ENCODE measurements at regions not wholly inside any gene's neighbourhood (a gene's known extent, or its start where the extent isn't known, plus 50 kb on each side); places are given as distances from the start of the nearest gene placed in this dataset.

GRCh38 chr11:134670247-134670782 lies 258.3 kb upstream of the B3GAT1 start:
- Mint-ChIP-seq H3K36me3 (ENCODE audit: low read depth) (no peaks in the 10 kb centered on the region), H3K4me1 (no peaks in the 10 kb centered on the region), H3K27me3 (peaks cover 44% of the 10 kb centered on the region), H3K27ac (no peak overlapping the region), H3K4me3 (no peak overlapping the region)
- no peaks in the 10 kb centered on the region for H3K9me3 ChIP-seq (ENCODE audit: control insufficient read depth, low read length, poor library complexity, severe bottlenecking)
- ATAC-seq (no peak), DNase-seq (no peak)

DNA sequence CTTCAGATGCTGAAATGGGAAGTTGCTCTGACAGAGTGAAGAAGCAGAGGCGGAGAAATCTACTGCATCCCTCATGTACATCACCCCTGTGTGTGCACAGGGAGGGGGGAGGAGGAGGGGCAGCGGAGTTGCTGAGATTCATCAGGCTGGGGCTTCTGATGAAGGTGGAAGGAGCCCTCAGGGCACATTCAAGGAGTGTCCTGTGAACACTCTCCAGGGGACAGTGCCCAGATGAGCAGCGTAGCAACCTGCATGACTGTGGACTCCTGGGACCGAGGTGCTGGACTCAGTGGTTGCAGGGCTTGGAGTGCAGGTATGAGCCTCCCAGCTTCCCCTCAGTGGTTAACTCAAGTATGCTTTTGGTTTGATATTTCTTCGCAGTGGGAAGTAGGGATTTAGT lies 257.8 kb upstream of the B3GAT1 start:
- no peak overlapping the region for H3K27ac Mint-ChIP-seq
- no peak overlapping the region for H3K4me3 Mint-ChIP-seq
- no peak for DNase-seq
- no peaks in the 10 kb centered on the region for H3K9me3 ChIP-seq (ENCODE audit: control insufficient read depth, low read length, poor library complexity, severe bottlenecking)
- H3K36me3 Mint-ChIP-seq (ENCODE audit: low read depth), result no peaks in the 10 kb centered on the region
- H3K4me1 Mint-ChIP-seq, result no peaks in the 10 kb centered on the region
- ATAC-seq, result no peak
- peaks cover 47% of the 10 kb centered on the region for H3K27me3 Mint-ChIP-seq

GRCh38 chr11:134668796-134669195 lies 256.8 kb upstream of the B3GAT1 start:
- Mint-ChIP-seq H3K36me3 (ENCODE audit: low read depth) (no peaks in the 10 kb centered on the region), H3K27ac (no peak overlapping the region), H3K4me3 (no peak overlapping the region), H3K4me1 (no peaks in the 10 kb centered on the region), H3K27me3 (peaks cover 49% of the 10 kb centered on the region)
- ATAC-seq (no peak), DNase-seq (no peak)
- H3K9me3 ChIP-seq (ENCODE audit: control insufficient read depth, low read length, poor library complexity, severe bottlenecking), result no peaks in the 10 kb centered on the region

- H3K36me3 Mint-ChIP-seq (ENCODE audit: low read depth), result no peaks in the 10 kb centered on the region
- no peaks in the 10 kb centered on the region for H3K4me1 Mint-ChIP-seq
- H3K4me3 Mint-ChIP-seq, result no peak overlapping the region
- DNase-seq (no peak), ATAC-seq (no peak)
- no peak overlapping the region for H3K27ac Mint-ChIP-seq
- H3K27me3 Mint-ChIP-seq, result peaks cover 49% of the 10 kb centered on the region
- H3K9me3 ChIP-seq (ENCODE audit: control insufficient read depth, low read length, poor library complexity, severe bottlenecking), result no peaks in the 10 kb centered on the region
Observed at GRCh38 chr11:134668076-134668475, 256.0 kb upstream of the B3GAT1 start.

GRCh38 chr11:134667505-134667904 lies 255.5 kb upstream of the B3GAT1 start:
- Mint-ChIP-seq H3K4me3 (no peak overlapping the region), H3K4me1 (no peaks in the 10 kb centered on the region), H3K27me3 (peaks cover 49% of the 10 kb centered on the region), H3K27ac (no peak overlapping the region), H3K36me3 (ENCODE audit: low read depth) (no peaks in the 10 kb centered on the region)
- DNase-seq (no peak), ATAC-seq (no peak)
- no peaks in the 10 kb centered on the region for H3K9me3 ChIP-seq (ENCODE audit: control insufficient read depth, low read length, poor library complexity, severe bottlenecking)

GRCh38 chr11:134667175-134667500 lies 255.1 kb upstream of the B3GAT1 start:
- no peak for DNase-seq
- Mint-ChIP-seq H3K27me3 (peaks cover 46% of the 10 kb centered on the region), H3K36me3 (ENCODE audit: low read depth) (no peaks in the 10 kb centered on the region), H3K4me3 (no peak overlapping the region), H3K27ac (no peak overlapping the region), H3K4me1 (no peaks in the 10 kb centered on the region)
- no peaks in the 10 kb centered on the region for H3K9me3 ChIP-seq (ENCODE audit: control insufficient read depth, low read length, poor library complexity, severe bottlenecking)
- ATAC-seq, result no peak

DNA sequence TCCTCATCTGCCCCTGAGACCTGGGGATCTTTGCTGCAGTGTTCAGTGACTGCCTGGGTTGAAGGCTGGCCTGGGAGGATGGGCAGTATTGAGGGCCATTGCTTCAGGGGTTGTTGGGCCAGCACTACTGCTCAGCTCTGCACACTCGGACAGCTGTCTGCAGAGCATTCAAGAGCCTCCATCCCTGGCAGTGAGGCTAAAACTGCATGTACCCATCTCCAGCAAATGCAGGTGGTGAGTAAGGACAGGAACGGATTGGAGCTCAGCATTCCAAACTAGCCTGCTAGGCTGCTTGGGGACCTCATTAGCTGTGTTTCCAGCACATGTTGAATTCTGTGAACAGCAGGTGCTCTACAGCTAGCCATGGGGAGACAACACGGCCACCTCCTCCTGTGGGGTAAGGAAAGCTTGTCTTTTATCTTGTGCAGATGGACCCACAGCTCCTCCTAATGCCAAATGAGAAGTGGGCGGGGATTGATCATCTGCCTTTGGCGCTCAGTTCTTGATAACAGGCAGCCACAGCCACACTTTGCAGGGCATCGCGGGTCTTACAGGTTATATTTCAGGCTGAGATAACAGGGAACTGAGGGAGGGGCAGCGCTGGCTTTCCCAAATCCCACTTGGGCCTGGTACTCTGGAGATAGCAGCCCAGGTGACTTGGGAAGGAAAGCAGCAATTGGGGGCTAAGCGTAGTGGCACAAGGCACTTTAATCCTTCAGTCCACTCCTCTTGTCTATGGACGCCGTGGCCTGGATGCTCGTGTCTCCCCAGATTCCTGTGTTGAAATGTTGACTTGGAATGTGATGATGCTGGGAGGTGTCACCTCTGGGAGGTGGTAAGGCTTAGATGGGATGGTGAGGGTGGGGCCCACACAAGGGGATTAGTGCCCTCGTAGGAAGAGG lies 254.5 kb upstream of the B3GAT1 start:
- no peak for DNase-seq
- ATAC-seq, result no peak
- no peaks in the 10 kb centered on the region for H3K9me3 ChIP-seq (ENCODE audit: control insufficient read depth, low read length, poor library complexity, severe bottlenecking)
- Mint-ChIP-seq H3K27me3 (peaks cover 46% of the 10 kb centered on the region), H3K27ac (no peak overlapping the region), H3K36me3 (ENCODE audit: low read depth) (no peaks in the 10 kb centered on the region), H3K4me3 (no peak overlapping the region), H3K4me1 (no peaks in the 10 kb centered on the region)

GRCh38 chr11:134665571-134666270 lies 253.7 kb upstream of the B3GAT1 start:
- H3K27me3 Mint-ChIP-seq, result peaks cover 44% of the 10 kb centered on the region
- ATAC-seq (no peak), DNase-seq (no peak)
- no peak overlapping the region for H3K27ac Mint-ChIP-seq
- H3K4me3 Mint-ChIP-seq, result no peak overlapping the region
- H3K36me3 Mint-ChIP-seq (ENCODE audit: low read depth), result no peaks in the 10 kb centered on the region
- no peaks in the 10 kb centered on the region for H3K9me3 ChIP-seq (ENCODE audit: control insufficient read depth, low read length, poor library complexity, severe bottlenecking)
- H3K4me1 Mint-ChIP-seq, result no peaks in the 10 kb centered on the region

GRCh38 chr11:134665188-134665535 lies 253.1 kb upstream of the B3GAT1 start:
- Mint-ChIP-seq H3K27me3 (peaks cover 38% of the 10 kb centered on the region), H3K4me3 (no peak overlapping the region)
- DNase-seq, result no peak

DNA sequence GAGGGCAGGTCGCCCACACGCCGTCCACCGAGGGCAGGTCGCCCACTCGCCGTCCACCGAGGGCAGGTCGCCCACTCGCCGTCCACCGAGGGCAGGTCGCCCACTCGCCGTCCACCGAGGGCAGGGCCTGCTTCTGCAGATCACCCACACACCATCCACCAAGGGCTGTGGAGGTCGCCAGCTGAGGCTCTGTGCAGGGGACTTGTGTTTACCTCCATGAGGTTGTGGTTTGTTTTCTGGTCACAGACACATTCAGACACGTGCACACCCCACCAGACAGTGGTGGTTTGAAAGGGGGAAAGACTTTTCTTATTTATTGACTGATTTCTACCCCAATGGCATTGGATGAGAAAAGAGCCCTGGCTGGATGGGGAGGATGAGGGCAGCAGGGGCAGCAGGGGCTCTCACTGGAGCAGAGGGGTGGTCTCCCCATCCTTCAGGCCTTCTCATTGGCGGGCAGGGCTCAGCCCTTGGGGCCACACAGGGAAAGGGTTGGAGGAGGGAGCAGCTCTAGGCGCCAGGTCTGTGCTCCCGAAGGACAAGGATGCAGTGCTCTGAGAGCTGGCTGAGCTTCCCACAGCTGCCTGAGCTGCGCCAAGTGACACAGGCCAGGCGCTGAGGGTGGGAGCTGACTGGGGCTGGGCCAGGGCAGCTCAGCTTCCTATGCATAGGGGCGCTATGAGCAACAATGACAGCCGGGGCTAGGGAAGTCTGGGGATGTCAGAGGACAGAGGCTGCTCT lies 252.6 kb upstream of the B3GAT1 start:
- H3K4me3 Mint-ChIP-seq, result no peak overlapping the region
- peaks cover 36% of the 10 kb centered on the region for H3K27me3 Mint-ChIP-seq
- ATAC-seq (no peak), DNase-seq (no peak)
- H3K27ac Mint-ChIP-seq, result no peak overlapping the region
- no peaks in the 10 kb centered on the region for H3K4me1 Mint-ChIP-seq
- H3K9me3 ChIP-seq (ENCODE audit: control insufficient read depth, low read length, poor library complexity, severe bottlenecking), result no peaks in the 10 kb centered on the region
- no peaks in the 10 kb centered on the region for H3K36me3 Mint-ChIP-seq (ENCODE audit: low read depth)

More at GRCh38 chr11:134665188-134665535, 253.1 kb upstream of the B3GAT1 start:
- Mint-ChIP-seq H3K4me1 (no peaks in the 10 kb centered on the region), H3K36me3 (ENCODE audit: low read depth) (no peaks in the 10 kb centered on the region), H3K27ac (no peak overlapping the region)
- no peaks in the 10 kb centered on the region for H3K9me3 ChIP-seq (ENCODE audit: control insufficient read depth, low read length, poor library complexity, severe bottlenecking)
- ATAC-seq, result no peak

DNA sequence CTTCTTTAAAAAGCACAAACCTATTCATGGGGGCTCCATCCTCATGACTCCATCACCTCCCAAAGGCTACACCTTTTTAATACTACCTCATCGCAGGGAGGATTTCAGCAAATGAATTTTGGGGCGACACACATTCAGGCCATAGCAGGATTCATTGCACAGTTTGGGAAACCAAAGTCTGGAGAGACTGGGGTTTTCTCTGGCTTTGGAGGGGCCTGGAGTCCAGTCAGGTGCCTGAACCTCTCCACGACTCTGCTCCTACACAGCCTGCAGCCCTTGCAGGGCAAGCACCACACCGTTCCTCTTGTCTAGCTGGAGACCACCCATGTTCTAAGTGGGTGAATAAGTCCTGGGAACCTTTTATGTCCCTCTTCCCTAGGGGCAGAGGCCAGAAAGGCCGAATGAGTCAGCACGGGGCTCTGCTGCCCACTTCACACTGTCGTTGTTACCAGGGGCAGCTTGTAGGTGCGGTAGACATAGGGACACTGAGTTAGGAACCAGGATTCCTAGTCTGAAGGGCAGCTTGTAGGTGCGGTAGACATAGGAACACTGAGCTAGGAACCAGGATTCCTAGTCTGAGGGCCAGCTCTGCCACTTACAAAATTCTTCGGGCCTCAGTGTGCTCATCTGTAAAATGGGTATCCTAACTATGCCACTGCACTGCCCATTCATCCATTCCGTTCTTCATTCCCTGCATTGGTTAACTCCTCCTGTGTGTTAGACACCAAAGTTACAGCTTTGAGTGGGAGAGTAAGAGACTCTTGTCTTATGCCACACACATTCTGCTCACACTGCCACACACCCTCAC lies 251.7 kb upstream of the B3GAT1 start:
- peaks cover 35% of the 10 kb centered on the region for H3K27me3 Mint-ChIP-seq
- no peaks in the 10 kb centered on the region for H3K9me3 ChIP-seq (ENCODE audit: control insufficient read depth, low read length, poor library complexity, severe bottlenecking)
- DNase-seq (no peak), ATAC-seq (no peak)
- no peak overlapping the region for H3K4me3 Mint-ChIP-seq
- H3K4me1 Mint-ChIP-seq, result no peaks in the 10 kb centered on the region
- no peaks in the 10 kb centered on the region for H3K36me3 Mint-ChIP-seq (ENCODE audit: low read depth)
- H3K27ac Mint-ChIP-seq, result no peak overlapping the region

GRCh38 chr11:134662629-134663360 lies 250.8 kb upstream of the B3GAT1 start:
- Mint-ChIP-seq H3K36me3 (ENCODE audit: low read depth) (no peaks in the 10 kb centered on the region), H3K27me3 (peaks cover 26% of the 10 kb centered on the region), H3K4me3 (no peak overlapping the region), H3K4me1 (no peaks in the 10 kb centered on the region), H3K27ac (no peak overlapping the region)
- ATAC-seq (no peak), DNase-seq (no peak)
- H3K9me3 ChIP-seq (ENCODE audit: control insufficient read depth, low read length, poor library complexity, severe bottlenecking), result no peaks in the 10 kb centered on the region

Data from T-helper 17 cell (primary cell).